CD4-positive, CD25-positive, alpha-beta regulatory T cell (primary cell): ENCODE measurements at regions not wholly inside any gene's neighbourhood (a gene's known extent, or its start where the extent isn't known, plus 50 kb on each side); places are given as distances from the start of the nearest gene placed in this dataset.

Experiments
- ATAC-seq, 2 donors: fragments of 150-1000 bp; cut with Tn5 transposase; one replicate each; pipeline ENCODE4 v1.10.0; 2021; ENCODE audit warnings: low read depth in 2 of 2, moderate number of reproducible peaks in 2 of 2, moderate library complexity in 1 of 2
- DNase-seq, 3 donors: peaks; one replicate each; pipeline versions ENCODE4 v3.0.0 to v3.0.0-alpha.2; 2012 to 2022; ENCODE audit warnings: mixed read lengths in 1 of 3
- H3K27ac ChIP-seq: one replicate; pipeline ENCODE4 v1.7.0; 2013; ENCODE audit warnings: mild to moderate bottlenecking, low read length; ENCODE audit not compliant: insufficient read depth, poor library complexity, severe bottlenecking
- H3K27me3 ChIP-seq: one replicate; pipeline ENCODE4 v1.7.0; 2013; ENCODE audit warnings: low read length; ENCODE audit not compliant: control insufficient read depth, insufficient read depth
- H3K36me3 ChIP-seq: one replicate; pipeline ENCODE4 v1.7.0; 2013; ENCODE audit warnings: mild to moderate bottlenecking, low read length, moderate library complexity; ENCODE audit not compliant: control insufficient read depth, insufficient read depth
- H3K4me1 ChIP-seq: 2 replicates; pipeline ENCODE4 v1.7.0; 2013; ENCODE audit warnings: mild to moderate bottlenecking, low read length; ENCODE audit not compliant: insufficient read depth, control insufficient read depth, poor library complexity, severe bottlenecking
- H3K4me3 ChIP-seq: one replicate; pipeline ENCODE4 v1.7.0; 2013; ENCODE audit warnings: low read depth, mild to moderate bottlenecking, low read length, moderate library complexity
- H3K9me3 ChIP-seq, 2 experiments: 1 replicate in 1 of 2; 2 replicates in 1 of 2; pipeline ENCODE4 v1.7.0; 2013; ENCODE audit warnings: low read length in 2 of 2, mild to moderate bottlenecking in 1 of 2, moderate library complexity in 1 of 2; ENCODE audit not compliant: control insufficient read depth in 2 of 2
- H3K27ac Mint-ChIP-seq, 3 donors: one replicate each; pipeline ENCODE4 v1.8.0; 2020 to 2022; ENCODE audit warnings: mild to moderate bottlenecking in 3 of 3, mixed read lengths in 3 of 3, moderate library complexity in 2 of 3
- H3K27me3 Mint-ChIP-seq: one replicate; pipeline ENCODE4 v1.8.0; 2022; ENCODE audit warnings: mild to moderate bottlenecking, mixed read lengths
- H3K36me3 Mint-ChIP-seq: one replicate; pipeline ENCODE4 v1.8.0; 2020; ENCODE audit warnings: mixed read lengths
- H3K4me1 Mint-ChIP-seq, 4 donors: one replicate each; pipeline ENCODE4 v1.8.0; 2020 to 2022; ENCODE audit warnings: mixed read lengths in 4 of 4, mild to moderate bottlenecking in 1 of 4
- H3K4me3 Mint-ChIP-seq, 4 donors: one replicate each; pipeline ENCODE4 v1.8.0; 2020 to 2022; ENCODE audit warnings: mild to moderate bottlenecking in 4 of 4, mixed read lengths in 4 of 4, moderate library complexity in 3 of 4
- H3K9me3 Mint-ChIP-seq, 7 donors: one replicate each; pipeline ENCODE4 v1.8.0; 2020 to 2022; ENCODE audit warnings: mixed read lengths in 7 of 7, mild to moderate bottlenecking in 3 of 7, moderate library complexity in 2 of 7

DNA sequence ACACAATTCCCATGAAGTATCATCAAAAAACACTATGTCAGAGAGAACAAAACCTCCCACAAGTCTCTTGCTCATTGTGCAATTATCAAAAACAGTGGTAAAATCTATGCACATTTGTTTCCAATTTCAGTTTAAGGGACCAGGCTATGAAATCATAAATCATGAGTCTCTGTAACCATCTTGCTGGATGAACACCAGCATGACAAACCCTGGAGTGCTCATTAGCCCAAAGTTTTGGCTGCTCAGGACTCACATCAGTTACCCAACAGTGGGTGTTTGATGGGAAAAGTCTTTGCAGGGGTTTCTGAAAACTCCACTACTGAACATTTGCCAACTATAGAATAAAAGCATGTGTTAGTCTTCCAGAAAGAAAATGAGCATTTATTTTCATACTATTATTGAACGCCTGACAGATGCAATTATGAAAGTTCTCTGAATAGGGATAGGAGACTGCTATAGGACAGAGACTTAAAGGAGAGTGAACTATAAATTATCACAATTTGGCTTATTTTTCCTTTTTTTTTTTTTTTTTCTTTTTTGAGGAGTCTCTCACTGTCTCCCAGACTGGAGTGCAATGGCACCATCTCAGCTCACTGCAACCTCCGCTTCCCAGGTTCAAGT is 240.8 kb upstream of the KCNMB2 start:
- Histone ChIP-seq H3K9me3 (no peaks in the 10 kb centered on the region), H3K4me1 (no peaks in the 10 kb centered on the region), H3K36me3 (no peaks in the 10 kb centered on the region), H3K27me3 (no peaks in the 10 kb centered on the region), H3K4me3 (no peak overlapping the region), H3K27ac (no peak overlapping the region)
- no peak for ATAC-seq
- Mint-ChIP-seq H3K27me3 (peaks cover 5% of the 10 kb centered on the region), H3K9me3 (no peaks in the 10 kb centered on the region), H3K36me3 (no peaks in the 10 kb centered on the region), H3K27ac (no peak overlapping the region), H3K4me1 (no peaks in the 10 kb centered on the region), H3K4me3 (no peak overlapping the region)
- no peak for DNase-seq

DNA sequence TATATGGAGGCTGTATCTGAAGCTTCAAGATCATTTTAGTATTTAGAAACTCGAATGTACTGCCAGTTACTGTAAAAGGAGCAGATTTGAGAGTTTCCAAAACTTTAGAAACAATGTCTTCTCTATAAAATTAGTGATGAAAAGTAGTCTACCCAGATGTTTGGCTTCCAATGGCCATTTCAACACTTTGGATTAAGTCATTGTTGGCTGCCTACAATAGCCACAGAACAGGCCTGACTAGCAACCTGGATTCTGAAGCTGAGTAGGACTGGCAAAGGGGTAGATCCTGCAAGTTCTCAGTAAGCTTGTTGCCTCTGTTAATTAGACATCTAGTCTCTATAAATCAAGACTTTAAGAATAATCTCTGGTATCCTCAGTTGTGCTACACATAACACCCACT is 239.0 kb upstream of the KCNMB2 start:
- no peaks in the 10 kb centered on the region for H3K4me1 ChIP-seq
- Mint-ChIP-seq H3K9me3 (no peaks in the 10 kb centered on the region), H3K27me3 (peaks cover 9% of the 10 kb centered on the region)

GRCh38 chr3:178297740-178298139 is 238.5 kb upstream of the KCNMB2 start:
- H3K4me1 Mint-ChIP-seq = no peaks in the 10 kb centered on the region

More for the DNA sequence above, 239.0 kb upstream of the KCNMB2 start:
- Mint-ChIP-seq H3K36me3 (no peaks in the 10 kb centered on the region), H3K4me3 (no peak overlapping the region), H3K4me1 (no peaks in the 10 kb centered on the region), H3K27ac (no peak overlapping the region)
- Histone ChIP-seq H3K27me3 (no peaks in the 10 kb centered on the region), H3K9me3 (no peaks in the 10 kb centered on the region), H3K4me3 (no peak overlapping the region), H3K27ac (no peak overlapping the region), H3K36me3 (no peaks in the 10 kb centered on the region)
- DNase-seq (no peak), ATAC-seq (no peak)

GRCh38 chr3:178300441-178300959 is 235.7 kb upstream of the KCNMB2 start:
- no peak for ATAC-seq
- DNase-seq = no peak
- Mint-ChIP-seq H3K9me3 (peaks cover 0 to 3% (median 0%) of the 10 kb centered on the region in 7 donors), H3K36me3 (no peaks in the 10 kb centered on the region), H3K4me1 (no peaks in the 10 kb centered on the region), H3K27ac (no peak overlapping the region), H3K4me3 (no peak overlapping the region), H3K27me3 (peaks cover 13% of the 10 kb centered on the region)
- Histone ChIP-seq H3K27ac (no peak overlapping the region), H3K4me3 (no peak overlapping the region), H3K9me3 (no peaks in the 10 kb centered on the region), H3K36me3 (no peaks in the 10 kb centered on the region), H3K27me3 (no peaks in the 10 kb centered on the region), H3K4me1 (no peaks in the 10 kb centered on the region)

More at GRCh38 chr3:178297740-178298139, 238.5 kb upstream of the KCNMB2 start:
- Mint-ChIP-seq H3K4me3 (no peak overlapping the region), H3K27me3 (peaks cover 9% of the 10 kb centered on the region), H3K9me3 (peaks cover 0 to 3% (median 0%) of the 10 kb centered on the region in 7 donors), H3K27ac (no peak overlapping the region), H3K36me3 (no peaks in the 10 kb centered on the region)
- Histone ChIP-seq H3K36me3 (no peaks in the 10 kb centered on the region), H3K4me3 (no peak overlapping the region), H3K4me1 (no peaks in the 10 kb centered on the region), H3K9me3 (no peaks in the 10 kb centered on the region), H3K27me3 (no peaks in the 10 kb centered on the region), H3K27ac (no peak overlapping the region)
- ATAC-seq = no peak
- no peak for DNase-seq

DNA sequence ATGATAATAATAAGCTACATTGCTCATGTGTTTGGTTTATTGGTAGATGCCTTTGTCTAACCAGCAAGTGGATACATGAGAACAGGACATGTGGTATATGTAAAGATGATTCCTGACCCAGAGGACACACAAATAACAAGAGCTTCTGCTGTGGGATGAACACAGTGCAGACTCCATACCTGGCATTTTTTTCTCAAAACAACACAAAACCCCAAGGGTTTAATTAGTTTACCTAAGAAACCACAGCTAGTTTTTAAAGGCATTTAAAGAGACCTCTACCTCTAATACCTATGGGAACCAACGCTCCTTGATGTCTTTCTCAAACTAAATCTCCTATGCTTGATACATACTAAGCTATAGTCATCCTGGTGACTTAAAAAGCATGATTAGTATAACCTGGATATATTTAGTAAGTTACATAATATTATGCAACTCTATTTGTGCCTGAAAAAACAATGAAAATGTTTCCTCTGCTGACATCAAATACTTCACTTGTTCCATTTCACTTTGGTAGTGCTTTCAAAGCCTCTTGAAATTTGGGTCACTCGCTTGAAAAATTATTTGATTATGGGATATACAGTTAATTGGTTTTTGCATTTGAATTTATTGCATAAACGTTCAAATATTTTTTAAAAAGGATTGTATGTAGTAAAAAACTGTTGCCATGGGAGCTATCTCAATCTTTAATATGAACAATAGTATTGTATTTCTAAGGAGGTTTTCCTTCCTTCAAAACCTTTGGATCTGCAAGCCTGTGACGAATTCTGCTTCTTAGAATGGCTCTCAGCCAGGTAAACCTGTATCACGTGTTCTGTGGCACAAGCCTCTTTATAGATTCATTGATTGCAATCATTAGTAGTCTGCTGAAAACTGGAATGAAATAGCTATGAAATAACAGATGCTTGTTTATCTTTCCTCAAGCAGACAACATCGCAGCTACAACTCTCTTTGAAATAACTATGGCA is 233.0 kb upstream of the KCNMB2 start:
- Mint-ChIP-seq H3K4me3 (no peak overlapping the region), H3K36me3 (no peaks in the 10 kb centered on the region), H3K9me3 (peaks cover 0 to 3% (median 0%) of the 10 kb centered on the region in 7 donors), H3K27me3 (peaks cover 13% of the 10 kb centered on the region), H3K4me1 (no peaks in the 10 kb centered on the region), H3K27ac (no peak overlapping the region)
- Histone ChIP-seq H3K36me3 (no peaks in the 10 kb centered on the region), H3K4me1 (no peaks in the 10 kb centered on the region), H3K9me3 (no peaks in the 10 kb centered on the region), H3K27ac (no peak overlapping the region), H3K4me3 (no peak overlapping the region), H3K27me3 (no peaks in the 10 kb centered on the region)
- DNase-seq (no peak), ATAC-seq (no peak)

- no peaks in the 10 kb centered on the region for H3K27me3 ChIP-seq
- no peaks in the 10 kb centered on the region for H3K36me3 ChIP-seq
- H3K27ac ChIP-seq = no peak overlapping the region
- no peak overlapping the region for H3K4me3 ChIP-seq
- Mint-ChIP-seq H3K36me3 (no peaks in the 10 kb centered on the region), H3K27ac (no peak overlapping the region), H3K4me1 (peaks cover 0 to 3% (median 0%) of the 10 kb centered on the region in 4 donors), H3K4me3 (no peak overlapping the region), H3K9me3 (peaks cover 0 to 3% (median 0%) of the 10 kb centered on the region in 7 donors), H3K27me3 (peaks cover 9% of the 10 kb centered on the region)
- DNase-seq (no peak), ATAC-seq (no peak)
- no peaks in the 10 kb centered on the region for H3K4me1 ChIP-seq
- H3K9me3 ChIP-seq = no peaks in the 10 kb centered on the region
These were observed 231.3 kb upstream of the KCNMB2 start for GRCh38 chr3:178304758-178305467.

DNA sequence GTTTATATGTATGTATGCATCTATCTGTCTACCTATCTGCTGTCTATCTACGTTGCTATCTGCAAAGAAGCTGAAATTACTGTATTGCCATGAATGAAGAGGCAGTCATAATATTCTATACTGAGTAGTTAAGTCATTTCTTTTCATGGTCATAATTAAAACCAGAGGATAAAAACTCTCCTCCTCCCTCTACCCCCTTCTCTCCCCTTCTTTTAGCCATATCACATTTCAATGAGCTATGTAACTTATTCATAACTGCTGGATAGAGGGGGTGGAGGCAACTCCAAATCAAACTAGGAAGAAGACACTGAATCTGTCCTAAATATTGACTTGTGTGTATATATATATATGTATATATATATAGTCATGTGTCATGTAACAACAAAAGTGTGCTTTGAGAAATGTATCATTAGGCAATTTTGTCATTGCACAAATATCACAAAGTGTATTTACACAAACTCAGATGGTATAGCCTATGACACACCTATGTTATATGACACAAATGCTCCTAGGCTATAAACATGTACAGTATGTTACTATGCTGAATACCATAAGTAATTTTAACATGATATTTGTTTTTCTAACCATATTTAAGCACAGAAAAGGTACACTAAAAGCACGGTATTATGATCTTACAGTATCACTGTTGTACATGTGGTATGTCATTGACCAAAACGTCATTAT is 229.7 kb upstream of the KCNMB2 start:
- Mint-ChIP-seq H3K27ac (no peak overlapping the region), H3K27me3 (peaks cover 4% of the 10 kb centered on the region), H3K4me1 (peaks cover 0 to 3% (median 0%) of the 10 kb centered on the region in 4 donors), H3K36me3 (no peaks in the 10 kb centered on the region), H3K4me3 (no peak overlapping the region), H3K9me3 (peaks cover 0 to 3% (median 0%) of the 10 kb centered on the region in 7 donors)
- Histone ChIP-seq H3K4me1 (no peaks in the 10 kb centered on the region), H3K27ac (no peak overlapping the region), H3K36me3 (no peaks in the 10 kb centered on the region), H3K27me3 (no peaks in the 10 kb centered on the region), H3K9me3 (no peaks in the 10 kb centered on the region), H3K4me3 (no peak overlapping the region)
- ATAC-seq (no peak), DNase-seq (no peak)
